ENCODE measurements at regions not wholly inside any gene's neighbourhood (a gene's known extent, or its start where the extent isn't known, plus 50 kb on each side); places are given as distances from the start of the nearest gene placed in this dataset.

DNA sequence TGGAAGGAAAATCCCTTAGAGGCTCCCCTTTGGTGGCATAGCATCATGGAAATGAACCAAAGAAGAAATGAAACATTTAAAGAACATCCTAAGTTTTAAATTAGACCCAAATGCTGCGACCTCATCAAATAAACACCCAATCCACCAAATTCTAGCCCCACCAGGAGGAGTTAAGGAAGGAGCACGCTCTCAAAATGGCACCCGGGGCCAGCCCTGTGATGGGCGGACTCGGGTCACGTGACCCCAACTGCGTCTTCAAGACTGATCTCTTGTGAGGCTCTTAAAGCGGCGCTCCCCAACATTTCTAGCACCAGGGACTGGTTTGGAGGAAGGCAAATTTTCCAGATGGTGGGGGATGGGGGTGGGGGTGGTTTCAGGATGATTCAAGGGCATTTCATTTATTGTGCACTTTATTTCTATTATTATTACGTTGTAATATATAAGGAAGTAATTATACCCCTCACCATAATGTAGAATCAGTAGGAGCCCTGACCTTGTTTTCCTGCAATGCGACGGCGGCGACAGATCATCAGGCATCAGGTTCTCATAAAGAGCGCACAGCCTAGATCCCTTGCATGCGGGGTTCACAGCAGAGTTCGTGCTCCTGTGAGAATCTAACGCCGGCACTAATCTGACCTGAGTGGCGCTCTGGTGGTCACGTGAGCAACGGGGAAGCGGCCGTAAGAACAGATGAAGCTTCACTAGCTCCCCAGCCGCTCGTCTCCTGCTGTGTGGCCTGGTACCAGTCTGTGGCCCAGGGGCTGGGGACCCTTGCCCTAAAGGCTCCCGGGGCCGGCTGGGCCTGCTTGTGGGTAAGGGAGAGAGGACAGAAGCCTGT is 55.3 kb upstream of the SLC22A11 start (continued):
- TF ChIP-seq, protein P1, sequence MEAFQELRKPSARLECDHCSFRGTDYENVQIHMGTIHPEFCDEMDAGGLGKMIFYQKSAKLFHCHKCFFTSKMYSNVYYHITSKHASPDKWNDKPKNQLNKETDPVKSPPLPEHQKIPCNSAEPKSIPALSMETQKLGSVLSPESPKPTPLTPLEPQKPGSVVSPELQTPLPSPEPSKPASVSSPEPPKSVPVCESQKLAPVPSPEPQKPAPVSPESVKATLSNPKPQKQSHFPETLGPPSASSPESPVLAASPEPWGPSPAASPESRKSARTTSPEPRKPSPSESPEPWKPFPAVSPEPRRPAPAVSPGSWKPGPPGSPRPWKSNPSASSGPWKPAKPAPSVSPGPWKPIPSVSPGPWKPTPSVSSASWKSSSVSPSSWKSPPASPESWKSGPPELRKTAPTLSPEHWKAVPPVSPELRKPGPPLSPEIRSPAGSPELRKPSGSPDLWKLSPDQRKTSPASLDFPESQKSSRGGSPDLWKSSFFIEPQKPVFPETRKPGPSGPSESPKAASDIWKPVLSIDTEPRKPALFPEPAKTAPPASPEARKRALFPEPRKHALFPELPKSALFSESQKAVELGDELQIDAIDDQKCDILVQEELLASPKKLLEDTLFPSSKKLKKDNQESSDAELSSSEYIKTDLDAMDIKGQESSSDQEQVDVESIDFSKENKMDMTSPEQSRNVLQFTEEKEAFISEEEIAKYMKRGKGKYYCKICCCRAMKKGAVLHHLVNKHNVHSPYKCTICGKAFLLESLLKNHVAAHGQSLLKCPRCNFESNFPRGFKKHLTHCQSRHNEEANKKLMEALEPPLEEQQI (IDR thresholded peaks at IDR 0.05), result no peak
- TF ChIP-seq ZFP1 (CRISPR knock-in tag; IDR thresholded peaks at IDR 0.05) (no peak), MCM2 (IDR thresholded peaks at IDR 0.05; ENCODE audit: low read depth) (no peak), SUPT5H (IDR thresholded peaks at IDR 0.05) (no peak), ZNF274 (IDR thresholded peaks at IDR 0.05; ENCODE audit: borderline replicate concordance, low read depth, low read length) (no peak), MAZ (CRISPR knock-in tag; conservative IDR thresholded peaks at IDR 0.05 in 1 of 2, IDR thresholded peaks at IDR 0.05 in 1 of 2) (no peak), NCOA6 (IDR thresholded peaks at IDR 0.05) (no peak), DNMT1 (IDR thresholded peaks at IDR 0.05) (no peak), ASH1L (IDR thresholded peaks at IDR 0.05; ENCODE audit: borderline replicate concordance, low read depth, partially characterized antibody) (no peak), GTF2A2 (tag; IDR thresholded peaks at IDR 0.05) (no peak), EGR1 (conservative IDR thresholded peaks at IDR 0.05) (0 out of 2 replicates have a peak, but pooled peaks have one; percentile 14), ZNF445 (CRISPR knock-in tag; IDR thresholded peaks at IDR 0.05; ENCODE audit: low read depth) (no peak)
- TF ChIP-seq, protein P2, sequence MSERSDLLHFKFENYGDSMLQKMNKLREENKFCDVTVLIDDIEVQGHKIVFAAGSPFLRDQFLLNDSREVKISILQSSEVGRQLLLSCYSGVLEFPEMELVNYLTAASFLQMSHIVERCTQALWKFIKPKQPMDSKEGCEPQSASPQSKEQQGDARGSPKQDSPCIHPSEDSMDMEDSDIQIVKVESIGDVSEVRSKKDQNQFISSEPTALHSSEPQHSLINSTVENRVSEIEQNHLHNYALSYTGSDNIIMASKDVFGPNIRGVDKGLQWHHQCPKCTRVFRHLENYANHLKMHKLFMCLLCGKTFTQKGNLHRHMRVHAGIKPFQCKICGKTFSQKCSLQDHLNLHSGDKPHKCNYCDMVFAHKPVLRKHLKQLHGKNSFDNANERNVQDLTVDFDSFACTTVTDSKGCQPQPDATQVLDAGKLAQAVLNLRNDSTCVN (CRISPR knock-in tag; IDR thresholded peaks at IDR 0.05), result no peak
- TF ChIP-seq, protein P3, sequence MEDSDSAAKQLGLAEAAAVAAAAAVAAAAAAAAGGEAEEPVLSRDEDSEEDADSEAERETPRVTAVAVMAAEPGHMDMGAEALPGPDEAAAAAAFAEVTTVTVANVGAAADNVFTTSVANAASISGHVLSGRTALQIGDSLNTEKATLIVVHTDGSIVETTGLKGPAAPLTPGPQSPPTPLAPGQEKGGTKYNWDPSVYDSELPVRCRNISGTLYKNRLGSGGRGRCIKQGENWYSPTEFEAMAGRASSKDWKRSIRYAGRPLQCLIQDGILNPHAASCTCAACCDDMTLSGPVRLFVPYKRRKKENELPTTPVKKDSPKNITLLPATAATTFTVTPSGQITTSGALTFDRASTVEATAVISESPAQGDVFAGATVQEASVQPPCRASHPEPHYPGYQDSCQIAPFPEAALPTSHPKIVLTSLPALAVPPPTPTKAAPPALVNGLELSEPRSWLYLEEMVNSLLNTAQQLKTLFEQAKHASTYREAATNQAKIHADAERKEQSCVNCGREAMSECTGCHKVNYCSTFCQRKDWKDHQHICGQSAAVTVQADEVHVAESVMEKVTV (CRISPR knock-in tag; IDR thresholded peaks at IDR 0.05), result no peak
- TF ChIP-seq, protein P4, sequence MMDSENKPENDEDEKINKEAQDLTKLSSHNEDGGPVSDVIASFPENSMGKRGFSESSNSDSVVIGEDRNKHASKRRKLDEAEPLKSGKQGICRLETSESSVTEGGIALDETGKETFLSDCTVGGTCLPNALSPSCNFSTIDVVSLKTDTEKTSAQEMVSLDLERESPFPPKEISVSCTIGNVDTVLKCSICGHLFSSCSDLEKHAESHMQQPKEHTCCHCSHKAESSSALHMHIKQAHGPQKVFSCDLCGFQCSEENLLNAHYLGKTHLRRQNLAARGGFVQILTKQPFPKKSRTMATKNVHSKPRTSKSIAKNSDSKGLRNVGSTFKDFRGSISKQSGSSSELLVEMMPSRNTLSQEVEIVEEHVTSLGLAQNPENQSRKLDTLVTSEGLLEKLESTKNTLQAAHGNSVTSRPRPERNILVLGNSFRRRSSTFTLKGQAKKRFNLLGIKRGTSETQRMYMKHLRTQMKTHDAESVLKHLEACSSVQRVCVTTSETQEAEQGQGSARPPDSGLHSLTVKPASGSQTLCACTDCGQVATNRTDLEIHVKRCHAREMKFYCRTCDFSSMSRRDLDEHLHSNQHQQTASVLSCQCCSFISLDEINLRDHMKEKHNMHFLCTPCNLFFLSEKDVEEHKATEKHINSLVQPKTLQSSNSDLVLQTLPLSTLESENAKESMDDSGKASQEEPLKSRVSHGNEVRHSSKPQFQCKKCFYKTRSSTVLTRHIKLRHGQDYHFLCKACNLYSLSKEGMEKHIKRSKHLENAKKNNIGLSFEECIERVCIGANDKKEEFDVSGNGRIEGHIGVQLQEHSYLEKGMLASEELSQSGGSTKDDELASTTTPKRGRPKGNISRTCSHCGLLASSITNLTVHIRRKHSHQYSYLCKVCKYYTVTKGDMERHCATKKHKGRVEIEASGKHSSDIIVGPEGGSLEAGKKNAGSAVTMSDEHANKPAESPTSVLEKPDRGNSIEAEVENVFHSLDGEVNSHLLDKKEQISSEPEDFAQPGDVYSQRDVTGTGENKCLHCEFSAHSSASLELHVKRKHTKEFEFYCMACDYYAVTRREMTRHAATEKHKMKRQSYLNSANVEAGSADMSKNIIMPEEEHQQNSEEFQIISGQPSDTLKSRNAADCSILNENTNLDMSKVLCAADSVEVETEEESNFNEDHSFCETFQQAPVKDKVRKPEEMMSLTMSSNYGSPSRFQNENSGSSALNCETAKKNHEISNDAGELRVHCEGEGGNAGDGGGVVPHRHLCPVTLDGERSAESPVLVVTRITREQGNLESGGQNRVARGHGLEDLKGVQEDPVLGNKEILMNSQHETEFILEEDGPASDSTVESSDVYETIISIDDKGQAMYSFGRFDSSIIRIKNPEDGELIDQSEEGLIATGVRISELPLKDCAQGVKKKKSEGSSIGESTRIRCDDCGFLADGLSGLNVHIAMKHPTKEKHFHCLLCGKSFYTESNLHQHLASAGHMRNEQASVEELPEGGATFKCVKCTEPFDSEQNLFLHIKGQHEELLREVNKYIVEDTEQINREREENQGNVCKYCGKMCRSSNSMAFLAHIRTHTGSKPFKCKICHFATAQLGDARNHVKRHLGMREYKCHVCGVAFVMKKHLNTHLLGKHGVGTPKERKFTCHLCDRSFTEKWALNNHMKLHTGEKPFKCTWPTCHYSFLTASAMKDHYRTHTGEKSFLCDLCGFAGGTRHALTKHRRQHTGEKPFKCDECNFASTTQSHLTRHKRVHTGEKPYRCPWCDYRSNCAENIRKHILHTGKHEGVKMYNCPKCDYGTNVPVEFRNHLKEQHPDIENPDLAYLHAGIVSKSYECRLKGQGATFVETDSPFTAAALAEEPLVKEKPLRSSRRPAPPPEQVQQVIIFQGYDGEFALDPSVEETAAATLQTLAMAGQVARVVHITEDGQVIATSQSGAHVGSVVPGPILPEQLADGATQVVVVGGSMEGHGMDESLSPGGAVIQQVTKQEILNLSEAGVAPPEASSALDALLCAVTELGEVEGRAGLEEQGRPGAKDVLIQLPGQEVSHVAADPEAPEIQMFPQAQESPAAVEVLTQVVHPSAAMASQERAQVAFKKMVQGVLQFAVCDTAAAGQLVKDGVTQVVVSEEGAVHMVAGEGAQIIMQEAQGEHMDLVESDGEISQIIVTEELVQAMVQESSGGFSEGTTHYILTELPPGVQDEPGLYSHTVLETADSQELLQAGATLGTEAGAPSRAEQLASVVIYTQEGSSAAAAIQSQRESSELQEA (IDR thresholded peaks at IDR 0.05; ENCODE audit: low read depth), result no peak

Measured in K562 (cell line).